B cell (primary cell): ENCODE measurements at regions not wholly inside any gene's neighbourhood (a gene's known extent, or its start where the extent isn't known, plus 50 kb on each side); places are given as distances from the start of the nearest gene placed in this dataset.

Source experiments
- ATAC-seq: fragments of 200-7000 bp; cut with Tn5 transposase; one replicate; pipeline ENCODE4 v1.10.0; 2021; ENCODE audit warnings: low read depth, mild to moderate bottlenecking, moderate number of reproducible peaks, moderate library complexity
- CTCF ChIA-PET: fragments of 350-600 bp; sonication (Branson Sonifier 250); formaldehyde crosslinking; loops from one replicate; lab custom pipeline; 2021; ENCODE audit warnings: antibody characterized with exemption, inconsistent platforms; lab: Charles Lee
- POLR2A ChIA-PET: fragments of 350-600 bp; sonication (Branson Sonifier 250); formaldehyde crosslinking; loops from one replicate; lab custom pipeline; 2021; ENCODE audit warnings: antibody characterized with exemption; lab: Charles Lee
- DNase-seq: peaks from one replicate; pipeline ENCODE4 v3.0.0; 2013
- H2AFZ ChIP-seq: 2 replicates; pipeline ENCODE4 v1.6.1; 2012; ENCODE audit warnings: mild to moderate bottlenecking, low read depth, low read length; ENCODE audit not compliant: insufficient read depth, poor library complexity, severe bottlenecking
- H3K27ac ChIP-seq, 2 donors: 1 replicate in 1 of 2; 2 replicates in 1 of 2; pipeline ENCODE4 v1.5.1; 2012 to 2013; ENCODE audit warnings: low read length in 2 of 2, mild to moderate bottlenecking in 2 of 2, moderate library complexity in 1 of 2
- H3K27me3 ChIP-seq, 4 experiments: fragments of 200-600 bp in 1 of 4; sonication (generic) in 1 of 4; replicated peaks in 1 of 4; 1 replicate in 2 of 4; 2 replicates in 2 of 4; pipeline versions ENCODE4 v1.6.1 to v1.7.0; 2013 to 2016; ENCODE audit warnings: low read length in 3 of 4, mild to moderate bottlenecking in 2 of 4, mixed read lengths in 1 of 4, moderate library complexity in 1 of 4; ENCODE audit not compliant: insufficient read depth in 4 of 4, control insufficient read depth in 3 of 4; ENCODE audit errors: control extremely low read depth in 1 of 4
- H3K36me3 ChIP-seq, 2 experiments: replicated peaks in 1 of 2; 1 replicate in 1 of 2; 2 replicates in 1 of 2; pipeline versions ENCODE4 v1.6.1 to v1.7.1; 2013; ENCODE audit warnings: low read length in 1 of 2; ENCODE audit not compliant: insufficient read depth in 2 of 2, control insufficient read depth in 1 of 2; ENCODE audit errors: control extremely low read depth in 1 of 2, extremely low read depth in 1 of 2
- H3K4me1 ChIP-seq, 2 donors: fragments of 200-600 bp in 1 of 2; sonication (generic) in 1 of 2; 1 replicate in 1 of 2; 2 replicates in 1 of 2; pipeline versions ENCODE4 v1.5.1 to v1.6.1; 2013 to 2017; ENCODE audit warnings: low read length in 2 of 2; ENCODE audit not compliant: control insufficient read depth in 2 of 2, insufficient read depth in 2 of 2
- H3K4me2 ChIP-seq: replicated peaks from 2 replicates; pipeline ENCODE3; 2012; ENCODE audit warnings: mild to moderate bottlenecking, low read depth, low read length; ENCODE audit not compliant: poor library complexity, severe bottlenecking
- H3K4me3 ChIP-seq, 5 experiments: fragments of 200-600 bp in 1 of 5; sonication (generic) in 1 of 5; 1 replicate in 3 of 5; 2 replicates in 2 of 5; pipeline versions ENCODE4 v1.5.1 to v1.7.0; 2011 to 2016; ENCODE audit warnings: low read length in 4 of 5, mild to moderate bottlenecking in 4 of 5, low read depth in 2 of 5, control low read depth in 1 of 5, moderate library complexity in 1 of 5; ENCODE audit not compliant: insufficient read depth in 1 of 5; ENCODE audit errors: control extremely low read depth in 1 of 5, extremely low read depth in 1 of 5
- H3K79me2 ChIP-seq: fragments of 200-600 bp; sonication (generic); one replicate; pipeline ENCODE4 v1.6.0; 2016; ENCODE audit warnings: low read length; ENCODE audit not compliant: control insufficient read depth, insufficient read depth
- H3K9ac ChIP-seq: fragments of 200-600 bp; sonication (generic); 2 replicates; pipeline ENCODE4 v1.6.1; 2017; ENCODE audit warnings: mild to moderate bottlenecking, low read length, moderate library complexity
- H3K9me3 ChIP-seq, 3 donors: one replicate each; pipeline versions ENCODE4 v1.6.1 to v1.7.1; 2013; ENCODE audit warnings: low read length in 2 of 3; ENCODE audit not compliant: control insufficient read depth in 2 of 3, insufficient read depth in 1 of 3; ENCODE audit errors: control extremely low read depth in 1 of 3
- H4K20me1 ChIP-seq: 2 replicates; pipeline ENCODE4 v1.6.0; 2012; ENCODE audit warnings: mild to moderate bottlenecking, low read length; ENCODE audit not compliant: insufficient read depth, control insufficient read depth, poor library complexity, severe bottlenecking
- H3K27ac Mint-ChIP-seq: one replicate; pipeline ENCODE4 v1.8.0; 2021; ENCODE audit warnings: mixed read lengths
- H3K27me3 Mint-ChIP-seq: one replicate; pipeline ENCODE4 v1.8.0; 2021; ENCODE audit warnings: mixed read lengths
- H3K4me1 Mint-ChIP-seq: one replicate; pipeline ENCODE4 v1.8.0; 2021; ENCODE audit warnings: mixed read lengths
- H3K4me3 Mint-ChIP-seq: one replicate; pipeline ENCODE4 v1.8.0; 2021; ENCODE audit warnings: mixed read lengths
- H3K9me3 Mint-ChIP-seq: one replicate; pipeline ENCODE4 v1.8.0; 2022; ENCODE audit warnings: mixed read lengths; ENCODE audit not compliant: insufficient read depth
- EZH2 ChIP-seq: IDR thresholded peaks from 2 replicates; pipeline ENCODE4 v1.6.1; 2012; ENCODE audit warnings: borderline replicate concordance, low read depth, mild to moderate bottlenecking, moderate library complexity, low read length; ENCODE audit not compliant: insufficient read depth, poor library complexity, severe bottlenecking
- WGBS: methylation state at CpG from one replicate; pipeline ENCODE4 v1.1.5; 2013; ENCODE audit warnings: missing lambda C conversion rate; ENCODE audit not compliant: insufficient coverage; 5-methylcytosine and 5-hydroxymethylcytosine counted together
- intact Hi-C: fragments of 100-400 bp; cut with micrococcal nuclease; formaldehyde crosslinking; loops from one replicate; pipeline ENCODE4 v1.10.0; 2022
- TF ChIP-seq, protein P1 (sequence below): fragments of 200-600 bp; IDR thresholded peaks from one replicate; pipeline ENCODE4 v1.8.0; 2022; ENCODE audit warnings: antibody characterized with exemption, mild to moderate bottlenecking

DNA sequence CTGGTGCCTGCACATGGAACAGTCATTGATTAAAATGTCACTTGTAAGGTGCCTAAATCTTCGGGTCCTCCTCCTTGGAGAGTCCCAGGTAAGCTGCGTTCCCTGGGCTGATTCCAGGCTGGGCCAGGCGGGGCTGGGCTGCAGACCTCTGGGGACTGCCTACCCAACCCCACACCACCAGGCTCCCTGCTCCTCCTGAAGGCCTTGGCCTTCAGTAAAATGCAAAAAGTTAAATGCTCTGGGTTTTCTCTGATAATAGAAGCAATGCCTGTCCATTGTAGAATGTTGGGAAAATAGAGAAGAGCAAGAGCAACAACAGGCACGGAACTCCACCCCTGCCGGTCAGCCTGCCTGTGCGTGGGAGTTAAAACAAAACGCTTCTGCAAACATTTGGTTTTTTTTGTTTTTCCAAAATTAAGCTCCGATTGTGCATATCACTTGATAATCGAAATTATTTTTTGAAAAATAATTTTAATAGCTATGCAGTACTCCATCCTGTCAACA lies 363.9 kb downstream of the SEC14L1 start:
- POLR2A ChIA-PET = no interaction called here
- Histone ChIP-seq H4K20me1 (peaks cover 7% of the 10 kb centered on the region), H3K36me3 (peaks cover 2 to 13% of the 10 kb centered on the region in 2 experiments), H3K27me3 (no peaks in the 10 kb centered on the region), H3K79me2 (no peaks in the 10 kb centered on the region), H3K4me3 (no peak overlapping the region), H2AFZ (no peak overlapping the region), H3K9ac (no peak overlapping the region), H3K27ac (no peak overlapping the region), H3K4me2 (no peak overlapping the region), H3K4me1 (no peaks in the 10 kb centered on the region), H3K9me3 (no peaks in the 10 kb centered on the region)
- H3K4me3 Mint-ChIP-seq = no peak overlapping the region
- 86% methylated on average over 7 of the region's 9 CpGs for WGBS
- no peaks in the 10 kb centered on the region for H3K27me3 Mint-ChIP-seq
- no peaks in the 10 kb centered on the region for H3K4me1 Mint-ChIP-seq
- ATAC-seq (no peak), DNase-seq (no peak)
- no peak overlapping the region for H3K27ac Mint-ChIP-seq
- H3K9me3 Mint-ChIP-seq = no peaks in the 10 kb centered on the region
- TF ChIP-seq, protein P1, sequence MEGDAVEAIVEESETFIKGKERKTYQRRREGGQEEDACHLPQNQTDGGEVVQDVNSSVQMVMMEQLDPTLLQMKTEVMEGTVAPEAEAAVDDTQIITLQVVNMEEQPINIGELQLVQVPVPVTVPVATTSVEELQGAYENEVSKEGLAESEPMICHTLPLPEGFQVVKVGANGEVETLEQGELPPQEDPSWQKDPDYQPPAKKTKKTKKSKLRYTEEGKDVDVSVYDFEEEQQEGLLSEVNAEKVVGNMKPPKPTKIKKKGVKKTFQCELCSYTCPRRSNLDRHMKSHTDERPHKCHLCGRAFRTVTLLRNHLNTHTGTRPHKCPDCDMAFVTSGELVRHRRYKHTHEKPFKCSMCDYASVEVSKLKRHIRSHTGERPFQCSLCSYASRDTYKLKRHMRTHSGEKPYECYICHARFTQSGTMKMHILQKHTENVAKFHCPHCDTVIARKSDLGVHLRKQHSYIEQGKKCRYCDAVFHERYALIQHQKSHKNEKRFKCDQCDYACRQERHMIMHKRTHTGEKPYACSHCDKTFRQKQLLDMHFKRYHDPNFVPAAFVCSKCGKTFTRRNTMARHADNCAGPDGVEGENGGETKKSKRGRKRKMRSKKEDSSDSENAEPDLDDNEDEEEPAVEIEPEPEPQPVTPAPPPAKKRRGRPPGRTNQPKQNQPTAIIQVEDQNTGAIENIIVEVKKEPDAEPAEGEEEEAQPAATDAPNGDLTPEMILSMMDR = no peak
- no peak for TF ChIP-seq EZH2
- CTCF ChIA-PET = interaction anchor here (1.1 to 1.2 kb wide), 3 partner anchors 8 to 18 kb away, joined by 3 to 4 read pairs (median 3); no protein-coding TSS in a partner anchor
- intact Hi-C loops = no loop called here

DNA sequence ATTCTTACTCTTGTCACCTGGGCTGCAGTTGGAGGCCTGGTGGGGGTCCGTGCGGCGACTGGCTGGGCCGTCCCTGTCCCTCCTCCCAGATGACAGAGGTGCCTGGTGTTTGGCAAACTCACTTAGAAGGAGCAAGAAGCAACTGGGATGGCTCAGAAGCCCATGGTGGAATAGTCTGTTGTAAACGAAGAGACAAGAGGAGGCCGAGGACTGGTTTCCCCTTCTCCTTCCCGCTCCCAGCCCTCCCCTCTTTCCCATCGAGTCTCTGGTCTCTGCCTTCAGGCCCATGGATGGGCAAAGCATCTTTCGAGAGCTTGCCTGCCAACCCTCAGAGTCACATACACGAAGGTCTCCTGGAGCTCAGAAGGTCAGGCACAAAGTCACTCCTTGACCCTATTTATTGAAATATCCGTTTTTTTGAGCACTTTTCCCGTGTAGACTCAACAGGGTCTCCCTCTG lies 364.4 kb downstream of the SEC14L1 start:
- CTCF ChIA-PET = interaction anchor here (1.1 to 1.3 kb wide), 4 partner anchors 9 to 508 kb away, joined by 3 to 4 read pairs (median 3); no protein-coding TSS in a partner anchor

More for the DNA sequence above, 364.4 kb downstream of the SEC14L1 start:
- Histone ChIP-seq H3K36me3 (peaks cover 2 to 10% of the 10 kb centered on the region in 2 experiments), H3K4me1 (no peaks in the 10 kb centered on the region), H3K27me3 (no peaks in the 10 kb centered on the region), H3K4me3 (no peak overlapping the region), H3K27ac (no peak overlapping the region), H3K4me2 (no peak overlapping the region), H3K79me2 (no peaks in the 10 kb centered on the region), H3K9ac (no peak overlapping the region), H4K20me1 (peaks cover 2% of the 10 kb centered on the region), H3K9me3 (peaks cover 0 to 3% (median 0%) of the 10 kb centered on the region in 3 donors), H2AFZ (no peak overlapping the region)
- Mint-ChIP-seq H3K9me3 (no peaks in the 10 kb centered on the region), H3K27ac (no peak overlapping the region), H3K27me3 (no peaks in the 10 kb centered on the region), H3K4me3 (no peak overlapping the region), H3K4me1 (no peaks in the 10 kb centered on the region)
- ATAC-seq = no peak
- no peak for DNase-seq
- WGBS = 96% methylated on average over 12 of the region's 12 CpGs
- POLR2A ChIA-PET = interaction anchor here (0.6 kb wide), 1 partner anchor 718 kb away, joined by 5 read pairs; no protein-coding TSS in a partner anchor
- intact Hi-C loops = no loop called here
- TF ChIP-seq EZH2 = no peak
- TF ChIP-seq, protein P1 = no peak
